GM21717 (cell line): ENCODE measurements at regions not wholly inside any gene's neighbourhood (a gene's known extent, or its start where the extent isn't known, plus 50 kb on each side); places are given as distances from the start of the nearest gene placed in this dataset.
"Not testable (repeated sequence)": the region's sequence is repeated elsewhere in the genome, so short reads cannot be mapped to it uniquely, and the experiment has no call there.

Experiments used
- ATAC-seq: cut with Tn5 transposase; IDR thresholded peaks from one replicate; pipeline ENCODE4 v1.9.1; 2021; ENCODE audit warnings: mild to moderate bottlenecking, moderate library complexity; ENCODE audit not compliant: unreplicated experiment

- no peak for ATAC-seq
These were observed 292.6 kb downstream of the C12orf75 start for GRCh38 chr12:105622846-105623736.

- no peak for ATAC-seq
These were observed 296.2 kb downstream of the C12orf75 start for GRCh38 chr12:105626653-105627052.

DNA sequence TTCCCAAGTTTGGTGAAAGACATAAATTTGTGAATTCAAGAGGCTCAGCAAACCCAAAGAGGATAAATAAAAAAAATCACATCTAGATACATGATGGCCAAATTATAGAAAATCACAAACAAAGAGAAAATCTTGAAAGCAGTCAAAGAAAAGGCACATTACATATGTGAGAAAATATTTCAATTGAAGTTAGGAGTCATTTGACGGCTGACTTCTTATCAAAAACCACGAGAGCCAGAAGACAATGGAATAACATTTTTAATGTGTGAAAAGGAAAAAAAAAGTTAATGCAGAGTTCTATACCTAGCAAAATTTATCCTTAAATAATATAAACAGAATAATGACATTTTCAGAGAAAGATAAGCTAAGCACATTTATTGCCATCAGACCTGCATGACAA is 307.0 kb downstream of the C12orf75 start:
- no peak for ATAC-seq

- ATAC-seq: no peak
These were observed 310.3 kb downstream of the C12orf75 start for GRCh38 chr12:105640761-105641160.

DNA sequence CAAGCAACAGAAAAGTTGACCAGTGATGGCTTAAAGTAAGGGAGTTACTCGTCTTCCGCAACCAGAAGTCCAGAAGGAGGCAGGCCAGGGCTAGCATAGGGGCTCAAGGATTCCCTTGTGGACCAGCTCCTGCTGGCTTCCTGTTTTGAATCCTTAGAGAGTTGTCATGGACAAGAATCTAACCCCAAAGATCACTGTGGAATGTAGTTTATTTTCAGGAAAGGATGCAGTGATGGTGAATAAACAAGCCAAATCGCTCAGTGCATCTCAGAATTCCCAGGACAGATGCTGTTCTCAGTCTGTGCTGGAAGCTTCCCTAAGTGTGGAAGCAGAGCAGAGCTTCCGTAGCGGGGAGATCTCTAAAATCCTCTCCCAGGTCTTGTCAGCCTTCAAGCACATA is 311.3 kb downstream of the C12orf75 start:
- ATAC-seq: no peak

GRCh38 chr12:105644770-105645169 is 314.3 kb downstream of the C12orf75 start:
- ATAC-seq: no peak

GRCh38 chr12:105654606-105655005 is 324.1 kb downstream of the C12orf75 start:
- no peak for ATAC-seq

GRCh38 chr12:105658389-105658788 is 327.9 kb downstream of the C12orf75 start:
- ATAC-seq: no peak

GRCh38 chr12:105659355-105660075 is 329.0 kb downstream of the C12orf75 start:
- ATAC-seq: no peak

- not testable (repeated sequence) for ATAC-seq
These were observed 334.3 kb downstream of the C12orf75 start for GRCh38 chr12:105664765-105665164.

DNA sequence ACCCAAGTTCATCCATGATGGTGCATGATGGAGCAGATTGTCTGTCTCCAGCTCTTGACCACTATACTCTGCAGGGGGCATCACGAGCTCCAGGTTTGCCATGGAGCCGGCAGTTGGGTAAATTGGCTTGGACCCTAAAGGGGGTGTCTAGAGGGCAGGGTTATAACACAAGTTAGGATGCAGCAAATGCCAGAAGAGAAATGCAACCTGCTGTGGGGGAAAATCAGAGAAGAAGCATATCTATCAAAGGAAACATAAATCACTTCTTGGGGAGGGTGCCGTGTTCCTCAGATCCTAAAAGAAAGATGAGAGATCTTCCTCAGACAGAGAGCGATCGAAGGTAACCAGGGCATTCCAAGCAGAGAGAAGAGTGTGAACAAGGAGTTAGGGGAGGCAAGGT is 334.9 kb downstream of the C12orf75 start:
- no peak for ATAC-seq

- ATAC-seq: no peak
These were observed 337.7 kb downstream of the C12orf75 start for GRCh38 chr12:105667973-105668743.

DNA sequence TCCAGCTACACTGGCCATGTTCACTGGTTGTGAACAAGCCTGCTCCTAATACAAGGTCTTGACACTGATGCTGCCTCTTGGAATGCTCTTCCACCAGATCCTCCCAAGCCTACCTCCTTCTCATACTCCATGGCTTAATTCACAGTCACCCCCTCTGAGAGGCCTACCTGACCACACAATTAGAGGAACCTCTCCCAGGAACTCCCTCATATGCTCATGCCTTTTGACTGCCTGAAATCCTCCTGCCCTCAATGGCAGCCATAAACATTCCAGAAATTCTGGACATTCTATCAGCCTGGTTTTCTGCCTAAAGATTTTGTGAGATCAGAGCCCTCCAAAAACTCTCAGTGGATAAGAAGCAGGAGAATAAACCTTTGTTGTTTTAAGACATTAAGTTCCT is 340.2 kb downstream of the C12orf75 start:
- ATAC-seq: no peak

DNA sequence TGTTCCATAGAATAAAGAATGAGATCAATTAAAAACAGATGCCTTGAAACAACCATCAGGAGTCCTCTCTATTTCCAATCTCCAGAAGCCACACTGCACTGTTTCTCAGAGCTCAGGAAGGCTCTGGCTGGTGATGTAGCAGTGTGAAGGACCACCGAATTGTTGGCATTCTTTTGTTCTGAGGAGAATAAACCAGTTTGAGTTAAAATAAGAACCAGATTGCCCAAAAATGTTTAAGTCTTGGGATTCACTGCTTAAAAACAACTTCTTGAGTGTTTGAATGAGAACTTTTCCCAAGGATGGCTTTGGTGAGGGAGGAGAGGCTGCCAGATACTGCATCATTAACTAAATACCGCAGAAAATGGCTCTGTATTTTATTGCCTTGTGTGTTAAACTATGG is 341.2 kb downstream of the C12orf75 start:
- no peak for ATAC-seq

GRCh38 chr12:105672121-105672975 is 341.9 kb downstream of the C12orf75 start:
- no peak for ATAC-seq

- ATAC-seq: no peak
These were observed 344.6 kb downstream of the C12orf75 start for GRCh38 chr12:105674871-105675699.

- ATAC-seq: no peak
These were observed 346.2 kb downstream of the C12orf75 start for GRCh38 chr12:105676694-105677093.

- ATAC-seq: no peak
These were observed 347.2 kb downstream of the C12orf75 start for GRCh38 chr12:105677672-105678071.

DNA sequence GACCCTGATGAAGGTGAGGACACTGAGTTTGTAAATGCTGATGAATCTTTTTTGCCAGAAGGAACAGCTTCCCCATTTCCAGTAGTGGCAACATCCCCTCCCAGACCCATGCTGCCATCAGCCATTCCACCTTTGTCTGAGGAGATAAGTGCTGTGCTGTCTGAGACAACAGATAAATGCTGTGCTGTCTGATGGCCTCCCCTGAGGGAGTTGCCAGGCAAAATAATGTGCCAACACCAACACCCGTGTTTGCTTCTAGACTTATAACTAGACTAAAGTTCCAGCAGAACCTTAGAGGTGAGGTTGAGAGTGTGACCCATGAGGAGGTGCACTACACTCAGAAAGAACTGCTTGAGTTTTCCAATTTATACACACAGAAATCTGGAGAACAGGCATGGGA is 349.5 kb downstream of the C12orf75 start:
- no peak for ATAC-seq

DNA sequence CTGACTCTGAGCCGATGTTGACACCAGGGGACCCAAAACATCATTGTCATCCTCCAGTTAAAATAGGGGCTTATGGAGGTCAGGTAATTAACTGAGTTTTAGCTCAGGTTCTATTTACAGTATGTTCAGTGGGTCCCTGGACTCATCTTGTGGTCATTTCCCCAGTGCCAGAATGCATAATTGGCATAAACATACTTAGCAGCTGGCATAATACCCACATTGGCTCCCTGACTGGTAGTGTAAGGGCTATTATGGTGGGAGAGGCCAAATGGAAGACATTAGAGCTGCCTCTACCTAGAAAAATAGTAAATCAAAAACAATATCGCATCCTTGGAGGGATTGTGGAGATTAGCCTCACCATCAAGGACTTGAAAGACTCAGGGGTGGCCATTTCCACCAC is 350.9 kb downstream of the C12orf75 start:
- ATAC-seq: no peak
